SH-SY5Y (cell line): ENCODE measurements at regions not wholly inside any gene's neighbourhood (a gene's known extent, or its start where the extent isn't known, plus 50 kb on each side); places are given as distances from the start of the nearest gene placed in this dataset.

Experiments
- GATA2 ChIP-seq: IDR thresholded peaks from 2 replicates; pipeline ENCODE4 v1.6.1; 2011; ENCODE audit warnings: mild to moderate bottlenecking, low read depth, low read length
- GATA3 ChIP-seq: IDR thresholded peaks from 2 replicates; pipeline ENCODE4 v1.6.1; 2011; ENCODE audit warnings: low read depth, mild to moderate bottlenecking, low read length, moderate library complexity

DNA sequence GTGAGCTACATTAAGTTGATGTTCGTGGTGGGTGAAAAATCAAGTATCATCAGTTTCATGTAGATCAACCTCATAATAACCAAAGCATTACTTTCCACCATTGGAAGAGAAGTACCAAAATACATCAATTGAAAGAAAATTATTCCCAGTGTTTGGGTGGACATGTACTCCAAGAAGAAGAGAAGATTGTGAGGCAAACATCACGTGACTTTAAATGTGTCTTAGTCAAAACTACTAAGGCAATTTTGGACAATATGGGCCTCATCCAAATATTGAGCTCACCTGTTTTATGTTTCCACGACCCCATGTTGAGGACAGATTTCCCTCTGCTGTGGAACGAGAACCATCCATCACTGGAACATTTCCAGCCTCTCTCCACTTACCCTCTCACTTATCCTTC, 303.0 kb upstream of the LMCD1 start:
- TF ChIP-seq GATA2 (no peak), GATA3 (no peak)
